ENCODE measurements at regions not wholly inside any gene's neighbourhood (a gene's known extent, or its start where the extent isn't known, plus 50 kb on each side); places are given as distances from the start of the nearest gene placed in this dataset.

GRCh38 chr20:11676630-11677287 lies 240.9 kb upstream of the BTBD3 start:
- H3K36me3 Mint-ChIP-seq (ENCODE audit: low read depth) = no peaks in the 10 kb centered on the region
- no peak for DNase-seq
- no peak overlapping the region for H3K27ac Mint-ChIP-seq
- H3K27me3 Mint-ChIP-seq = no peaks in the 10 kb centered on the region
- H3K9me3 Mint-ChIP-seq = no peaks in the 10 kb centered on the region
- no peaks in the 10 kb centered on the region for H3K4me1 Mint-ChIP-seq (ENCODE audit: low read depth)
- no peak overlapping the region for H3K4me3 Mint-ChIP-seq

GRCh38 chr20:11677428-11677827 lies 240.3 kb upstream of the BTBD3 start:
- no peak overlapping the region for H3K27ac Mint-ChIP-seq

GRCh38 chr20:11677836-11678235 lies 239.9 kb upstream of the BTBD3 start:
- Mint-ChIP-seq H3K4me1 (ENCODE audit: low read depth) (no peaks in the 10 kb centered on the region), H3K9me3 (no peaks in the 10 kb centered on the region), H3K36me3 (ENCODE audit: low read depth) (no peaks in the 10 kb centered on the region), H3K27ac (no peak overlapping the region), H3K27me3 (no peaks in the 10 kb centered on the region), H3K4me3 (no peak overlapping the region)
- DNase-seq = no peak

More at GRCh38 chr20:11677428-11677827, 240.3 kb upstream of the BTBD3 start:
- DNase-seq = no peak
- Mint-ChIP-seq H3K36me3 (ENCODE audit: low read depth) (no peaks in the 10 kb centered on the region), H3K4me1 (ENCODE audit: low read depth) (no peaks in the 10 kb centered on the region), H3K9me3 (no peaks in the 10 kb centered on the region), H3K27me3 (no peaks in the 10 kb centered on the region), H3K4me3 (no peak overlapping the region)

DNA sequence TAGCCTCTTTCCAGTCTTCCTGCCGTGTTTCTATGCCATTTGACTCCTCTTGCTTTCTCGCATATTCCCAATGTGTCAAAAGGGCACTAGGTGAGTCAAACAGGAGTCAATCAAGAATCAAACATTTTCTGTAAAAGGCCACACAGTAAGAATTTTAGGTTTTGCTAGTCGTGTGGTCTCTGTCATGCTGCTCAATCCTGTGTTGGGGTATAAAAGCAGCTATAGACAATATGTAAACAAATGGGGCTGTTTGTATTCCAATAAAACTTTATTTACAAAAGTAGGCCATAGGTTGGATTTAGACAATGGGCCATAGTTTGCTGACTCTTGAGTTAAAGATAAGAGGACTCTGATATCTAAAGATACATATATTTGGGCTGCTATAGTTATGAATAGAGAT lies 235.4 kb upstream of the BTBD3 start:
- H3K4me3 Mint-ChIP-seq = no peak overlapping the region
- no peaks in the 10 kb centered on the region for H3K36me3 Mint-ChIP-seq (ENCODE audit: low read depth)
- H3K4me1 Mint-ChIP-seq (ENCODE audit: low read depth) = no peaks in the 10 kb centered on the region
- H3K27ac Mint-ChIP-seq = no peak overlapping the region
- peaks cover 8% of the 10 kb centered on the region for H3K27me3 Mint-ChIP-seq
- H3K9me3 Mint-ChIP-seq = no peaks in the 10 kb centered on the region
- no peak for DNase-seq

- DNase-seq = no peak
- no peaks in the 10 kb centered on the region for H3K36me3 Mint-ChIP-seq (ENCODE audit: low read depth)
- H3K9me3 Mint-ChIP-seq = peaks cover 7% of the 10 kb centered on the region
- H3K4me1 Mint-ChIP-seq (ENCODE audit: low read depth) = no peaks in the 10 kb centered on the region
- no peak overlapping the region for H3K4me3 Mint-ChIP-seq
- no peak overlapping the region for H3K27ac Mint-ChIP-seq
- peaks cover 16% of the 10 kb centered on the region for H3K27me3 Mint-ChIP-seq
These were observed 231.5 kb upstream of the BTBD3 start for GRCh38 chr20:11686195-11686594.

DNA sequence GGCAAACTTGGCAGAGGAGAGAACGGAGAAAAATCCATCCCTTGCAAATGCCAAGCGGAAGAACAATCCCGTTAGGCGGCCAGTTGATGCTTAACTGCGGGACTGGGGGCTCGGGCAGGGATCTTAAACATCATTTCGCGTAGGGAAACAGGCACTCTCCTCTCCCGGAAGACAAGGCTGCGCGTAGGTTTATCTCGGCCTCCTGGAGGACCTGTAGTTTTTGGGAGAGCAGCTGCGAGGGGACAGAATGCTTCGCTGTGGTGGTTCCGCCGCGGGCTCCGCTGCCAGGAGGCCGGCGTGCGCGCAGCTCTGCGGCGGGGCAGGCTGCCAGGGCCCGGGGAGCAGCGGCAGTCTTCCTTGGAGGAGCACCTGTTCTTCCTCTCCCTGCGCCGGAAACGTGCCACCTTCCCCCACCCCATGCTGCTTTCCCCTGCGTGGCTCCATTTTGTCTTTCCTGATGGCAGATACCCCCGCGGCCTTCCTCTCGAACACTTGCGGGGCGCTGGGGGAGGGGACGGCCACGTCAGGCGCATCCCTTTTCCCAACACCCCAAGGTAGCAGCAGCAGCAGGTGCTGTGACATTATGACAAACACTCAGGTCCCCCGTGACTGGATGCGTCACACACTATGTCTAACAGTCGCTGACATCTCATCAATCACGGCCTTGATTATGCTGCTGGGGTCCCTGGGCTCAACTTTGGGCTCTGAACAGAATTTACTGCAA lies 230.7 kb upstream of the BTBD3 start:
- Mint-ChIP-seq H3K27ac (no peak overlapping the region), H3K9me3 (peaks cover 7% of the 10 kb centered on the region), H3K4me1 (ENCODE audit: low read depth) (no peaks in the 10 kb centered on the region), H3K4me3 (no peak overlapping the region), H3K27me3 (peaks cover 16% of the 10 kb centered on the region), H3K36me3 (ENCODE audit: low read depth) (no peaks in the 10 kb centered on the region)
- DNase-seq = no peak

GRCh38 chr20:11687546-11688292 lies 230.0 kb upstream of the BTBD3 start:
- peaks cover 7% of the 10 kb centered on the region for H3K9me3 Mint-ChIP-seq
- no peak for DNase-seq

DNA sequence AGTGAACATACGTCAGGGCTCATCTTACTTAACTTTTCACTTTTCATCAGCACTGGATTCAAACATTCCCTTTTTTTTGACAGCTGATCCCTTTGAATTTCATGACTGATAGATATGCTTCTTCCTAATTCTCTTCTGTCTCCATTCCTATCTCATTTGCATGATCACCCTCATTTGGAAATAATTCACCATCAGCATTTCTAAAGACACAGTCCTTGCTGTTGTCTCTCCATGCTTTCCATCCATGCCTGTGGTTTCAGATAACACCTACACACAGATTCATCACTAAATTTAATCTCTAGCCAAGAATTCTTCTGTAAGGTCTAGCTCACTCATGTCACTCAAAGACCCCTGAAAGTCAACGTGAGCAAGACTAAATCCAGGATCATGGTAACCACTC lies 228.4 kb upstream of the BTBD3 start:
- H3K4me1 Mint-ChIP-seq (ENCODE audit: low read depth) = no peaks in the 10 kb centered on the region
- H3K4me3 Mint-ChIP-seq = no peak overlapping the region
- DNase-seq = no peak
- H3K9me3 Mint-ChIP-seq = peaks cover 7% of the 10 kb centered on the region
- no peaks in the 10 kb centered on the region for H3K36me3 Mint-ChIP-seq (ENCODE audit: low read depth)
- peaks cover 16% of the 10 kb centered on the region for H3K27me3 Mint-ChIP-seq
- H3K27ac Mint-ChIP-seq = no peak overlapping the region

More at GRCh38 chr20:11687546-11688292, 230.0 kb upstream of the BTBD3 start:
- H3K4me1 Mint-ChIP-seq (ENCODE audit: low read depth) = no peaks in the 10 kb centered on the region
- no peak overlapping the region for H3K27ac Mint-ChIP-seq
- H3K27me3 Mint-ChIP-seq = peaks cover 16% of the 10 kb centered on the region
- no peaks in the 10 kb centered on the region for H3K36me3 Mint-ChIP-seq (ENCODE audit: low read depth)
- no peak overlapping the region for H3K4me3 Mint-ChIP-seq

DNA sequence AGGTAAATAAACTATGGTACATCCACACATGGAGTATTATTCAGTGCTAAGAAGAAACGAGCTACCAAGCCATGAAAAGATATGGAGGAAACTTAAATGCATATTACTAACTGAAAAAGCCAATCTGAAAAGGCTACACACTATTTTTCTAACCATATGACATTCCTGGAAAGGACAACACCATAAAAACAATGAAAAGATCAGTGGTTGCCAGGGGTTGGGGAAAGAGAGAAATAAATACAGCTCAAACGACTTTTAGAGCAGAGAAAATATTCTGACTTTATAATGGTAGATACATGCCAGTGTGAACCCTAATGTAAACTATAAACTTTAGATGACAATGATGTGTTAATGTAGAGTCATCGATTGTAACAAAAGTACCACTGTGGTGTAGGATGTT lies 225.9 kb upstream of the BTBD3 start:
- Mint-ChIP-seq H3K27me3 (peaks cover 10% of the 10 kb centered on the region), H3K9me3 (peaks cover 18% of the 10 kb centered on the region)
- DNase-seq = no peak

DNA sequence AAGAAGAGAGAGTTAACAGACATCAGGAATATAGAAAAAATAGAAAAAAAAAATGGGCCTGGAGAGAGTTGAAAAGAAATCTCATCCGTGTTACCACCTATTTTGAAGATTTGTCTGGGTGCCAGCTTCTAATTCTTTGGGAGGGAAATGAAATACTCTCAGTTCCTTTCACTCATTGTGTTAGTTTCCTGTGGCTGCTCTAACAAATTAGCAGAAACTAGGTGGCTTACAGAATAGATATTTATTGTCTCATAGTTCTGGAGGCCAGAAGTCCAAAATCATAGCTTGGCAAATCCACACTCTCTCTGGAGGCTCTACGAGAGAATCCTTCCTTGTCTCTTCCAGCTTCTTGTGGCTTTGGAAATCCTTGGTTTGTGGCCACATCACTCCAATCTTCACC lies 225.1 kb upstream of the BTBD3 start:
- Mint-ChIP-seq H3K4me3 (no peak overlapping the region), H3K9me3 (peaks cover 18% of the 10 kb centered on the region), H3K27ac (no peak overlapping the region), H3K4me1 (ENCODE audit: low read depth) (no peaks in the 10 kb centered on the region), H3K27me3 (peaks cover 5% of the 10 kb centered on the region), H3K36me3 (ENCODE audit: low read depth) (no peaks in the 10 kb centered on the region)
- no peak for DNase-seq

More for the DNA sequence above, 225.9 kb upstream of the BTBD3 start:
- Mint-ChIP-seq H3K27ac (no peak overlapping the region), H3K4me1 (ENCODE audit: low read depth) (no peaks in the 10 kb centered on the region), H3K4me3 (no peak overlapping the region), H3K36me3 (ENCODE audit: low read depth) (no peaks in the 10 kb centered on the region)

DNA sequence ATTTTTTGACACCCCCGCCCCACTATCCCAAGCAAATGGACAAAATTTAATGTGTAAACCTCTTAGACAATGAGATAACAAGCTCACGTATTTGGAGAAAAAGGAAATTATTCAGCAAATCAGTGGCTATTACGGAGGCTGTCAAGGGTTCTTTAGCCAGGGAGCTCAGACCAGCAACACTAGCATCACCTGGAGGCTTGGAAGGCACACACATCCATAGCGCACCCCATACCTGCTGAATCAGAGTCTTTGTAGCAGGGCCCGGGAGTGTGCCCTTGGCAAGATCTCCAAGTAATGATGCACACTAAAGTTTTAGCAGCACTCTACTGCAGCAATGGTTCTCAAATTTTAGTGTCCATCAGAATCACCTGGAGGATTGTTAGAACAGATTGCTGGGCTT lies 223.2 kb upstream of the BTBD3 start:
- Mint-ChIP-seq H3K27me3 (no peaks in the 10 kb centered on the region), H3K9me3 (peaks cover 18% of the 10 kb centered on the region), H3K4me3 (no peak overlapping the region), H3K27ac (no peak overlapping the region), H3K4me1 (ENCODE audit: low read depth) (no peaks in the 10 kb centered on the region), H3K36me3 (ENCODE audit: low read depth) (no peaks in the 10 kb centered on the region)
- no peak for DNase-seq

DNA sequence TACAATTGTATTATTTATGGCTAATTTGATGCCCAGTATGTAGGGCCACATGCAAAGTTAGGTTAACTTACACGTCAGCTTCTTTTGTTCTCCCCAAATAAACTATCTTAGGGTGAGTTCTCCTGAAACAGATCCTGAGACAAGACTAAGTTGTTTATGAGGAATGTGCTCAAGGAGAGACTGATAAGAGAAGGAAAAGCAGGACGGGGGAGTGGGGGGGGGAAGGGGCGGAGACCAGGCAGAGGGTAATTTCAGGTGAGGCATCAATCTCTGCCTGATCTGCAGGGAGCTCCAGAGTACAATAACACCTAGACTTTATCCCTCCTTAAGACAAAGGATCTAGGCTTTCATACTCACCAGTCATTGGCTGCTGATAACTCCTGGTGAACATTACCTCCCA lies 220.6 kb upstream of the BTBD3 start:
- Mint-ChIP-seq H3K4me1 (ENCODE audit: low read depth) (no peaks in the 10 kb centered on the region), H3K27me3 (no peaks in the 10 kb centered on the region), H3K4me3 (no peak overlapping the region), H3K27ac (no peak overlapping the region), H3K36me3 (ENCODE audit: low read depth) (no peaks in the 10 kb centered on the region), H3K9me3 (peaks cover 11% of the 10 kb centered on the region)
- DNase-seq = no peak

GRCh38 chr20:11697646-11698045 lies 220.0 kb upstream of the BTBD3 start:
- H3K4me3 Mint-ChIP-seq = no peak overlapping the region
- no peak overlapping the region for H3K27ac Mint-ChIP-seq
- DNase-seq = no peak
- no peaks in the 10 kb centered on the region for H3K4me1 Mint-ChIP-seq (ENCODE audit: low read depth)
- no peaks in the 10 kb centered on the region for H3K27me3 Mint-ChIP-seq
- peaks cover 11% of the 10 kb centered on the region for H3K9me3 Mint-ChIP-seq
- H3K36me3 Mint-ChIP-seq (ENCODE audit: low read depth) = no peaks in the 10 kb centered on the region

DNA sequence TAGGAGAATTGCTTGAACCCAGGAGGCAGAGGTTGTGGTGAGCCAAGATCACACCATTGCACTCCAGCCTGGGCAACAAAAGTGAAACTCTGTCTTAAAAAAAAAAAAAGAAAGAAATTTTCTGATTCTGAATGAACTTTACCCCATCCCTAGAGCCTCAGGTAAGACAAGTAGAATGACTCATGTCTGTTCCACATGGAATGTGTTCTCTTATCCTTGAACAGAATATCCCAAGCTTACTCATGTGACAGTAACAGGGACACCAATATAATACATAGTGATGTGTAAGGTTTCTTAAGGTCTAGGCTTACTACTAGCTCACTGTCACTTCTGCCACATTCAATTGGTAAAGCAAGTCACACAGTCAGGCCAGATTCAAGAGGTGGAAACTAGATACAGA lies 219.6 kb upstream of the BTBD3 start:
- Mint-ChIP-seq H3K27ac (no peak overlapping the region), H3K27me3 (no peaks in the 10 kb centered on the region), H3K9me3 (peaks cover 11% of the 10 kb centered on the region), H3K4me3 (no peak overlapping the region), H3K36me3 (ENCODE audit: low read depth) (no peaks in the 10 kb centered on the region), H3K4me1 (ENCODE audit: low read depth) (no peaks in the 10 kb centered on the region)
- no peak for DNase-seq

DNA sequence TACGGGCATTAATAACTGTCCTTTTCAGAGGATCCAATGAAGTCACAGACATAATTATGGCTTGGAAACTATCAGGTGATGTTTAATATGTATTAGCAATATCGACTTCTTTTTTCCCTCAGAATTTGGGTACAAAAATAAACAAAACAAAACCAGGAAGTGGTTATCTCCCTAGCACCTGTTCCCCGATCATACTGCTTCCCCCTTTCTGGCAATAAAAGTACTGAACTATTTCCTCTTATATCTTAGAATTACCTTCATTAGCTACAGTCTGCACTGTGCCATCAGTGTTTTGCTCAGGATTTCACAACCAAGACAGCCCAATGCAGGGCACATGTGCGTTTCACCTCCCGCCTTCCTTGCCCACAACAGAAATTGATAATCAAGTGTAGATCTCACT lies 216.9 kb upstream of the BTBD3 start:
- Mint-ChIP-seq H3K4me1 (ENCODE audit: low read depth) (no peaks in the 10 kb centered on the region), H3K4me3 (no peak overlapping the region), H3K27me3 (no peaks in the 10 kb centered on the region), H3K27ac (no peak overlapping the region), H3K36me3 (ENCODE audit: low read depth) (no peaks in the 10 kb centered on the region), H3K9me3 (peaks cover 5% of the 10 kb centered on the region)
- no peak for DNase-seq
